Stimulated activated CD8-positive, alpha-beta memory T cell treated with anti-CD3 and anti-CD28 coated beads, Interleukin-15, amount 100 ng/mL, for 4 hours (primary cell): ENCODE measurements at regions not wholly inside any gene's neighbourhood (a gene's known extent, or its start where the extent isn't known, plus 50 kb on each side); places are given as distances from the start of the nearest gene placed in this dataset.

ENCODE experiments used
- DNase-seq, 2 donors: peaks; one replicate each; pipeline ENCODE4 v3.0.0-alpha.2; 2020; ENCODE audit warnings: low read depth in 2 of 2

DNA sequence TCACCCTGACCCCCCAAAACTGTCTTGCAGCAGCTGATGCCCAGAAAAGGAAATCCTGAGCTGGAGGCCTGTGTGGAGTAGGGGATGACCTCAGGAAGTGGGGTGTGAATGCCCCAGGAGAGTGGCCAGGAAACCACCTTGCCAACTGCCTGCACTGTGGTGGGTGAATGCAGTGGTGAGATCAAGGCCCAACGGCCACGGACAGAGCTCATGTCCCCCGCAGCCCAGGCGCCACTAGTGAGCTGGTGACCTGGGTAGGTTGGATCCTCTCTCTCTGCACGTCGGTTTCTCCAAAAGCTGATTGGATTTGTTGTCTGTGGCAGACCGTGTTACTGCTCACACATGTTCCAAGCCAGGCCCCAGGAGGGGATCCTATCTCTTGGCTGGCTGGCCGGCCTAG lies 448.9 kb downstream of the TCERG1L start:
- no peak for DNase-seq

DNA sequence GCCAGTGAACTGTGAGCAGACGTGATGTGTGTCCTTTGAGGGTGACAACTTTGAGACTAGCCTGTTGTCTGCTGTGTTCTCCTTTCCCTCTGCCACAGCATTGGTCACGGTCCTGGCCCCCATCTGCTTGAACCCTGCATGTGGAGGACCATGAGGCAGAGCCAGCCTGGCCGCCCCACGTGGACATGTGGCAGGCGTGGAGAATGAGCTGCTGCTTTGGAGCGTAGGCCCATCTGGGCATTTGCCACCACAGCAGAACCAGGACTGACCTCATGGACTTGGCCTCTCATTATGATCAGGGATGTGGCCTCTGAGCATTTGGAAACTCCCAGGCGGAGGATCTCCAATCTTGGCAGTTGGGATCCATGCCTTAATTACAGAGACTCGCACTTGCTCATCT lies 448.5 kb downstream of the TCERG1L start:
- DNase-seq = no peak

DNA sequence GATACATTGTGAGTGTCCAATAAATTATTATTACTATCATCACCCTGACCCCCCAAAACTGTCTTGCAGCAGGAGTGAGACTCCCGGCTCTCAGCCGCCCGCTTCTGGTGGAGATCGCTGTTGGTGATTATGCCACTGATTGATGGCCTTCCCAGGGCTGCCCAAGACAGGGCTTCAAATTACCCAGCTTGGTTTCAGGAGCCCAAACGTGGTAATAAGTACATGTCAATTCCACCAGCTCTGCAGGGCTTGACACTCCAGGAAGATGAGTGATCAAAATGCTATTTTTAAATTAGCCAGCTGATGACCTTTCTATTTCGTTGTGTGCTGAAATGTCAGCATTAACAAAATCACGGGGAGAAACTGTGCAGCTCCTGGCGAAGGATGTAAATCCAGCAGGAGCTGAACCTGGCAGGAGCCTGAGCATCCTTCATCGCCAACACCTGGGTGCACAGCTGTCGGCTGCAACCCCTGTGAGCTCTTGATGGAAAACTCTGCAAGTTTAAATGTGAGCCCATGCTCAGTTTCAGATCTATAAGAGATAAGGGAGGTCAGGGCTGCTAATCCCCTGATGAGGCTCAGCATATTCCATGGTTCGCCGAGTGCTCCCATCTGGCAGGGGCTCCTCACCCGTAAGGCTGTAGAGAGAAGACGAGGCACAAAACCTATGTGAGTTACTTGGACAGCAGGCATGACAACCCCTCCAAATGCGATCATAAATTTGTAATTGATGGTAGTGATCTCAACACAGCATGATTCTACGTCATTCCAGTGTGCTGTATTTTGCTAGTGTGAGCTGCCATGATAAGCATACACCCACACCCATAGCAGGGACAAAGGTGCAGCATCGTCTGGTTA lies 446.3 kb downstream of the TCERG1L start:
- no peak for DNase-seq

DNA sequence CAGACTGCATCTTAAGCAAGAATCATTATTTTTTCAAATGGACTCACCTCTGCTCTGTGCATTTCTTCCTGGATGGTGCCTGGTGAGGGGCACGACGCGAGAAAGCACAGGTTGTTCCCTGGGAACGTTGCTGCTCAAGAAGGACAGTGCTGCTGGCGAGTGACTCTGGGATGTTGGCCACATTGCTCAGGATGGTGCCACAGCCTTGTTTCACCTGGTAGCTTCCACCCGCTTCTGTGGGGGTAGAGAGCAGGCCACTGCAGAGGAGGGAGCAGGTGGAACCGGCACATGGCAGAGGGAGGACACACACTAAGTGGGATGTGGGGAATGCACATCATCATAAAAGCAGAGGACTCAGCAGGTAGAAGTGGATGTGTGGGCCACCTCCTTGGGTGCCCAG lies 444.7 kb downstream of the TCERG1L start:
- no peak for DNase-seq

DNA sequence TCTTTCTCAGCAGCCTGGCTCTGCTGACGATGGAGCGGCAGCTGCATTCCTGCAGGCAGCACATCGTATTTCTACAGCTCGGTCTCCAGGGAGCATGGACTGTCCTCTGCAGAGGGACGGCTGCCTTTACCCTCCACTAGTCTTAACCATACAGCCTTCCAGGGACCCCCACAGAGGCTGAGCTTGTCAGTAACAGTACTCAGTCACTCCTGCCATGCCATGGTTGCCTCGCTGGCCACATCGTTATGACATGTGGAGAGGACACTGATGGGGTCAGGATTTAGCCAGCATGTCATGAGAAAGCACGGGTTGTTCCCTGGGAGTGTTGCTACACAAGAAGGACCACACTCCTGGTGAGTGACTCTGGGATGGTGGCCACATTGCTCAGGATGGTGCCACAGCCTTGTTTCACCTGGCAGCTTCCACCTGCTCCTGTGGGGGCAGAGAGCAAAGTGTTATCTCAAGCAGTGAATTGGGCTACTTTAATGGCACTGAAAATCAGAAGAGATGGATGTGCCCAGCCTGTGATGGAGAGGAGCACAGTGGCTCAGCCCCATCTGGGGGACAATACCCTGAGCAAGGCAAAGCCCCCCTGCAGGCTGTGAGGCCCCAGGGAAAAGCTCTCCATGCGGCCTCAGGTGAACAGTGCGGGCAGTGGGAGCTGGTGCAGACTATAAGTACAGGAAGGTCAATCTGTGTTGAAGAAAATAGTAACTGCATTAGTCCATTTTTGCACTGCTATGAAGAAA lies 443.9 kb downstream of the TCERG1L start:
- no peak for DNase-seq

DNA sequence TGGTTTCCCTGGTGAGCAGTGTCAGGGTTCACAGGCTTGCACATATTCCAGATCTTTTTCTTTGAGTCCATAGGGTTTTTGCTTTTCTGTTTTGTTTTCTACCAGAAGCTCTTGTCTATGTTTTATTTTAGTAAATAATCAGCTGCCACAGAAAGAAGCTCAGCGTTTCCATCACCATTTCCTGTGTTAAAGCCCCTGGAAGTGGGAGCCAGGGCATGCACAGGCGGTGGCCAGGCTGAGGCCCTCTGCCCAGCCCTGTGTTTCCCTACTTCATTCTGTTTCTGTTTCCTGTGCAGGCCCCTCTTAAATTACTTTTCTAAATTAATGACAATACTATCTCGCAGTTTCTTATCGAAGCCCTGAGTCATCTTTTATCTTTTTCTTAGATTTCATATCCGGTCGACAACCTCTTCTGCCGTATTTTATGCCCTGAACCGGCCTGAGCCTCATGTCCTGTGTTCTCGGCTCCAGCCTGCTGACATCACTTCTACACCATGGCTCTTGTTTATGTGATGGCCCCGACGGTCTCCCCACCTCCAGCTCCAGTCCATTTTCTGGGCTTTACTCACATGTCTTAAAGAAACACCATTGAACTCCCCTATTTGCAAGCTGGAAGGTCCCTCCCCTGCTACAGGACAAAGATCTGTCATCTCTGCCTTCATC lies 442.2 kb downstream of the TCERG1L start:
- DNase-seq = no peak

DNA sequence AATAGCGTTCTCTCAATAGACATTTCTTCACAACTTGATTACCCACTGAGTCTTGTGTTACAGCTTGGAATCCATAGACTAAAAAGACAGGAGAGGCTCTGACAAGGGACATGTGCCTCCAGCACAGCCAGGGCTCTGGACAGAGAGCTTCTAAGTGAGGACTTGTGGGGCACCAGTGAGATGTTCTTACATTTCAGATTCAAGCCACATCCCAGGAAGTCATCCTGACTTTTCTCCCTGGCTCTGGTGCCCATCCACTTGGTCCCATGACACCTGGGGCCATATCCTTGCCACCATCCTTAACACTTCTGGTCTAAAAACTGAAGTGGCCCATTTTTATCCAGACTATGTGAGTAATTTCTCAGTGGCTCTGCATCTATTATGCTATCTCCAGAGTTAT lies 440.1 kb downstream of the TCERG1L start:
- DNase-seq = no peak

DNA sequence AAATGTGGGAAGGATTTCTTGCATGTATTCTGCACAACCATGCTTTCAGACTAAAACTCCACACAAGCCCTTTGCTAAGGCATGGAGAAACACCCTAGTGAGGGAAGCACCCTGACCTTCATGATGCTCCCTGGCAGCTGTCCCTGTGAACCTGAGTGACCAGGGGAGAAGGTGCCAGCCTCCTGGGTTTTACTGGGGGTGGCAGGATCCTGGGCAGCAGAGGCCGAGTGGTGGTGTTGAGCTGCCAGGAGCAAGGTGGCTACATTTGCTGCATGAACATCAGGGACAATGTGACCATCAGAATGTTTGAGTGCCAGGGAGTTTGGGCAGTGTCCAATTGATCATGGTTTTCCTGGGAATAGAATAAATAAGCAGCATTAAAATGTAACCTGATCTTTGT lies 437.9 kb downstream of the TCERG1L start:
- no peak for DNase-seq

DNA sequence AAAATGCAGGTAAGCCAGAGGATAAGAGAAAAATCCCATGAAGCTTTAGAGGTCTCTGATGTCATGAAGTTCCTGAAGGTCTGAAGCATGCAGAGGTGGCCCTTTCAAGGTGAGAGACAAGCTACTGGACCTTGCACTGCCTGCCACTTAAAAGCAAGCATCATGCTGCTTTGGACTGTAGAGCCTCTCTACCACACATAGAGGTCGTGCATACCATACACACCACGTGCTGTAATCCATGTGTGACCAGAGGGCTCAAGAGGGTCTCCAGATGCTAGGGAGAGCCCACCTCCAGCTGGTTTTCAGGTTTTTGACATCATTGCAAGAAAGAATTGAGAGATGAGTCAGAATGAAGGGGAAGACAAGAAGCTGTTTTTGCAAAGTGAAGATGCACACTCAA lies 436.4 kb downstream of the TCERG1L start:
- DNase-seq = no peak

DNA sequence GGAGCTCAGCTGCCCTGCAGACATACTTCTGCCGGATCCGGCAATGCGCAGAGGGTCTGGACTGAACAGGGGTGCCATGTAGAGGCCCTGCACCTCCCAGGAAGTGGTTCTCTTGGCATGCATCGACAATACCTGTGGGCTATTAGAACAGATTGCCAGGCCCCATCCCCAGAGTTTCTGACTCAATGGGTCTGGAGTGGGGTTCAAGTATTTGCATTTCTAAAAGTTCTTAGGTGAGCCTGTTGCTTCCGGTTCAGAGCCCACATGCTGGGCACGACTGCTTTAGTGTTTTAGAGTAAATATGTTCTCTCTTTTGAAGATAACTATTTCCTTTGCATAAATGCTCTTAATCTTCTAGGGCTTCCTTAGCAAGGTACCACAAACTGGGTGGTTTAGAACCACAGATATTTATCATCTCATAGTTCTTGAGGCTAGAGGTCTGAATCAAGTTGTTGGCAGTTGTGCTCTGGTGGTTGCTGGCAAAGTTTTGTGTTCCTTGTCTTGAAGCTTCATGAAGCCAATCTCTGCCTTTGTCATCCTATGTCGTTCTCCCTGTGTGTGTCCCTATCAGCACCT lies 435.5 kb downstream of the TCERG1L start:
- DNase-seq = no peak

DNA sequence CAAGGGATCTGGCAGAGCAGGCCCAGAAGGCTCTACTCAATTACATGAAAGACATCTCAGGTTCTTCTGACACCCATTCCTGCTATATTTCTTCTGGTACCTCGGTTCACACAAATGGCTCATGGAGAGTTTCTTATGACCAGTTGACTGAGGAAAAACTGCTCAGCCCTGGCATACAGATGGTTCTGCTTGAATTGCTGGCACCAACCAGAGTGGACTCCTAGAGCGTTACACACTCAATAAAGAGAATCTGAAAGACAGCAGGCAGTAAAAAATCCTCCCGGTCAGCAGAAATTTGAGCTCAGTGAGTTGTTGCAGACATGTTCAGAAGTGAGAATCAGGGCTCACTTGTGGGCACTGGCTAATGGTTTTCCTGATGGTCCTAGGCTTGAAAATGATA lies 434.4 kb downstream of the TCERG1L start:
- no peak for DNase-seq

DNA sequence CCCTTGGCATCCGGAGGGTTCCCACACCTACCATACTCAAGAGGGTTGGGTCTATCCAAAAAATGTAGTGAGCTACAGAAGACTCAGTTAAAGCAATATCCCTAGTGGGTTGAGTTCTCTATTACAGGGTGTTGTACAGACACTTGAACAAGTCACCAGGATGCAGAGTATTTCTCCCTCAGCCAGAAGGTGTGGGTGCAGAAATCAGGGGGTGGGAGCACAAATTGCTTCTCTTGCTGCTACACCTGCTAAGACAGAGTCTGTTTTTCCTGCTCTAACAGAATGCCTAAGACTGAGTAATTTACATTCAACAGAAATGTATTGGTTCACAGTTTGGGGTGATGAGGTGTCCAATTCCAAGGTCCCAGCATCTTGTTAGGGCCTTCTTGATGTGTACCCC lies 433.4 kb downstream of the TCERG1L start:
- DNase-seq = no peak

DNA sequence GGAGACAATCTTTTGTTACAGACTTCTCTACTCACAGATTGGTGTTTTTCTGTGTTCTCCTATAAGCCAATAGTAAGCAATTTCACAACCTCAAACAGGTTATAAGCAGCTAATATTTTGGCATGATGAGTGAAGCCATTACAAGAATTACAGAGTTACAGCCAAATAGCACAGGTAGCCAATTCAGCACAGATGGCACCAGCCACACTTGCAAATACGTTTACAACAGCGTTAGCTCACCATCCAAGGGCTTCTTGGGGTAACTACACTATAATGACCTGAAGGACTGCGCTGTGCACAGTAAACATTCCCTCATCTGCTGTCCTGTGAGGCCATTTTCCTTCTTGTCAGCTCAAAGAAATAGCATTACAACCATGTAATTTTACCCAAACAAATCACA lies 428.6 kb downstream of the TCERG1L start:
- DNase-seq = no peak

DNA sequence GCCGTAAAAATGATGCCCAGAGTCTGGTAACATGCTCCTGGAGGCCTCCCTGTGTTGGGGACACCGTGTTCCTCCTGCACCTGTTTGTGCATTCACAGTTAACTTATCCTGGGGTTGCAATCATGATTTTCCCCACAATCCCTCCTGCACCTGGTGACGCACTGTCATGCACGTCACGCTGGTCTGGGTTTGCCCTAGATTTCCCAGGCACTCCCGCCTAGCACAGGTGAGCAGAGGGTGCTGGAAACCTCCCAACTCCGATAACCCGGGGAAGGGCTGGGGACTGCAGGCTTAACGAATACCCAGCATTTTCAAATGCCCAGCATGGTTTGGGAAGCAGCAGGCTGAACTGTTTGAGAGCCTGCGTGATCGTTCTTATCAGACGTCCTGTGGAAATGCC lies 427.1 kb downstream of the TCERG1L start:
- DNase-seq = no peak

DNA sequence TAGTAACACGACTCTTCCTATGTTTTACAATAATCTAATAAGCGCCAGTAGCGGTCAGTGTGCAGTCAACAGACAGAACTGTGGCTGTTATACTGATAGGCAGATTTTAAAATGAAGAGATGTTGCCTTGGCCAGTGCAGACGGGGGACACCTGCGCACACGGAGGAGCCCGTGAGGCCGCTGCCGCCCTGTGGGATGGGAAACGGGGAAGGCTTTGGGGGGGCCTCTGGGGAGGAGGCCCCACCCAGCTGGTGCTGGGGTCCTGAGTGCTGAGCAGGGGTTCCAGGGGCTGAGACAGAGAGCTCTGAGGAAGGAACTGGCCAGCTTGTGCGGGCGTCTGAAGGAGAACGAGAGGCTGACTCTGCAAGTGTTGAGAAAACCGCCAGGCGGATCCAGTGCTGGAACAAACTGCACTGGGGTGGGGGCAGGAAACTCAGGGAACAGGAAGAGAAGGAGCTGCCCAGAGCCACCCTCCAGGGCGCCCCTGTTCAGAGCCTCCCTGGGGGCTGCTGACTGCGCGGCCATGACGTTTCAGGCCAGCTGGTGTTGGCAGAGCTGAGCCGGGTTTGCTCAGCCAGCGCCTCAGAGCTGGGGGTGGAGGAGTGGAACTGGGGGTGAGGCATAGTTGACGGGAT lies 426.4 kb downstream of the TCERG1L start:
- no peak for DNase-seq

DNA sequence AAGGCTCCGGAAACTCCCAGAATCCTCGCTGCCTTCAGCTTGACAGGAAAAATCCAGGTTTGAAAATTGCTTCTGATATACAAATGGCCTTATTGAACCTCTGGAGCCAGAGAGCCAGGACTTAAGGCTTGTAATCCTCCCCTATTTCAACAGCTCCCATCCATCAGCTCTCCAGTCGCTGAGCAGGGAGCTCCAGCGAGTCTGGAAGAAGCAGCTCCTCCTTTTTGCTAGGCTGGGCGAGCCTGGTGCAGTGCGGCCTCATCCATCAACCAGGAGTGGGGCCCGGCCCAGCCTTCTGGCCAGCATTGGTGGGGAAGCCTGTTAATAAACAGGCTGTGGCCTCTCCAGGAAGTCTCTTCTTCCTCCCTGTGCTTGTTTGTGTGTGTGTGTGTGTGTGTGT lies 424.4 kb downstream of the TCERG1L start:
- no peak for DNase-seq

DNA sequence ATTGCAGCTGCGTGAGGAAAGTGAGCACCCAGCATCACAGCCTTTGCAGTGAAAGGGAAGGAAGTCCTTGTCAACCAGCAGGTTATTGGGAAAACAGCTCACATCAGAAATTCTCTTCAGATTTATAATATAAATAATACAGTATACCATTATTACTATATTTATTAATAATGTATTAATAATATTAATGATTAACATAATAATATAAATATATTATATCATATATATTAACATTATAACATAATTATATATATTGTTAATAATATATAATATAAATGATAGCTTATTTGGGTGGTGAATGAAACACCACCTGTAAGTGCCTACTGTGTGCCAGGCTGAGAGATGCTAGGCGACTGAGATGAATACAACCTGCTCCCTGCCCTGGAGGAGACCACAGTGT lies 423.0 kb downstream of the TCERG1L start:
- no peak for DNase-seq

DNA sequence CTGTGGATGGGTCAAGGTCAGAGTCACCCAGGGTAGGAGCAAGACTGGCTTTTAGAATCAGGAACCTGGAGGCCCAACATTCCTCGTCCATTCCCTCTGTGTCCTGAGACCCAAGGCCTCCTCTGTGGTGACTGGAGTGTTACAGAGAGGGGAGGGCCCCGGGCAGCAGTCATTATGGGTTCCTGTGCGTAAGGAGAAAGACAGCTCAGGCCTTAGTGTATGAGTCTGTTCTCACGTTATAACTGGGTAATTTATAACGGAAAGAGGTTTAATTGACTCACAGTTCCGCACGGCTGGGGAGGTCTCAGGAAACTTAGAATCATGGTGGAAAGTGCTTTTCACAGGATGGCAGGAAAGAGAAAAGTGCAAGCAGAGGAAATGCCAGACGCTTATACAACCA lies 422.3 kb downstream of the TCERG1L start:
- no peak for DNase-seq

DNA sequence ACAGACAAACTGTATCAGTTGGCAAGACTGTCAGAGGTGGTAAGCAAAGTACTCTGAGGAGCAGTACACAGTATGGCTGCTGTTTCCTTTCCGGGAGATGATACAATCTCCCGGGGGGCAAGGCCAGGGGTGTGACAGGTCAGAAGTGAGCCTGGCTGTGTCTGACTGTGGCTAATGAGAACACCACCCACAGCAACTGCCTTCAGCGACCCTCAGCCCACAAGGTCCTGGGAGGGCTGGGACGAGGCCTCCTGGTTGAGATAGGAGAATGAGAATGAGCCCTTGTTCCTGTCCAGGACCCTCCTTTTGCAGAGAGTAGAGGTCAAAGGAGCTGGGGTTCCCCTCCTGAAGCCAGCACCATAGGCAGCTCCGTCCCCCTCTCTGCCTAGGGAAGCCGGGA lies 421.7 kb downstream of the TCERG1L start:
- no peak for DNase-seq

DNA sequence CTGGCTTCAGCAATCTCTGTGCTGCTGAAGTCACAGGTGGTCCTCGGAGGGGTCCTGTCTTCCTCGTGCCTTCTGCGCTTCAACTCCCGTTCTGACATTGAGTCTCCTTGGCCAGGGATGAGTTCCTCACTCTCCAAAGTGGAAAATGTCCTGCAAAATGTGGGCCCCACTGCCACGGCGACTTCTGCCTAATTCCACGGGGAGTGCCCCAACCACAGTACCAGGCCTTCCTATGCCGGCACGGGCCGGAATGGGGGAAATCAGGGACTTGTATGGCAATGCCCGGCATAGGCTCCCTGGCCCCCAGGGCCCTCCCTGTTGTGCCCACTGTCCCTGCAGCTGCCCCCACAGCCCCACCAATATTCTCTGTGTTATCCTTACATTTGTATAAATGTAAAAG lies 420.5 kb downstream of the TCERG1L start:
- no peak for DNase-seq

DNA sequence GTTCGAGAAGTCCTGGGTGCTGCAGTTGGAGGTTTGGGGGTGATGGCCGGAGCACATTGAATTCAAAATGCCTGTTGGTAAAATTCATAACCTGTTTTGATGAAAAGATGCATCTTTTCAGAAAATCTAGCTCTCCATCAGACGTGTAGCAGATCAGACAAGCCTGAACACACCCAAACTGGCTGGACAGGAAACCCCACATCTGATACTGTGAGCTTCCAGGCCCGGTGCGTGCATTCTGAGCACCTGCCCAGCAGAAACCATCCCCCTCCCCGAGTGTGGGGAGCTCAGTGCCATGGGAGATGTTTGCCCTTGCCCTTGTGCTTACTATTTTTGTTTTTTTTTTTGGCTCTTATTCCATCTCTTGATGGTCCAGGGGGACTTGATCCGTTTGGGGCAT lies 417.1 kb downstream of the TCERG1L start:
- DNase-seq = no peak

DNA sequence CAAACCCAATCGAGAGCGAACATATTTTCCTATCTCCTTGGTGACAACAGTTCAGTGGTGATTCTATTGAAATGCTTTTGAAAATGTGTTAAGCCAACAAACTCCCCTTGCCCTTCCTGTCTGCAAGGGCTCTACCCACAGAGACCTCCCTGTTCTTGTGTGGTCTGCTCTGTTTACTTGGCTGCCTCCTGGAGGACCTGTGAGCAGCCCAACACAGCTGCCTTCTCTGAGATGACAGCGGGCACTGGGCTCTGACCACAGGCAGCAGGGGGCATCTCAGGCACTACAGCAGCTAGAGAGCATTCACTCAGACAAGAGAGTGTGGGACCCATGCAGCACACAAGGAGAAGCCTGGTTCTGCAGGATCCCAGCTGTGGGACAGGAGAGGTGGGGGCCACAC lies 416.4 kb downstream of the TCERG1L start:
- DNase-seq = no peak
